Ishikawa (cell line): ENCODE measurements at regions not wholly inside any gene's neighbourhood (a gene's known extent, or its start where the extent isn't known, plus 50 kb on each side); places are given as distances from the start of the nearest gene placed in this dataset.

Source experiments
- CEBPB ChIP-seq: IDR thresholded peaks from 2 replicates; pipeline ENCODE4 v1.6.1; 2012
- EGR1 ChIP-seq: IDR thresholded peaks from 2 replicates; pipeline ENCODE4 v1.6.1; 2012
- EP300 ChIP-seq: IDR thresholded peaks from 2 replicates; pipeline ENCODE4 v1.6.1; 2012; ENCODE audit warnings: borderline replicate concordance
- RAD21 ChIP-seq: IDR thresholded peaks from 2 replicates; pipeline ENCODE4 v1.6.1; 2012; ENCODE audit warnings: low read depth
- TAF1 ChIP-seq: IDR thresholded peaks from 2 replicates; pipeline ENCODE4 v1.6.1; 2012; ENCODE audit warnings: low read depth, mild to moderate bottlenecking
- TCF12 ChIP-seq: IDR thresholded peaks from 2 replicates; pipeline ENCODE4 v1.6.1; 2012; ENCODE audit warnings: low read depth
- TEAD4 ChIP-seq: IDR thresholded peaks from 2 replicates; pipeline ENCODE4 v1.6.1; 2012
- USF1 ChIP-seq: IDR thresholded peaks from 2 replicates; pipeline ENCODE4 v1.6.1; 2012
- YY1 ChIP-seq: IDR thresholded peaks from 2 replicates; pipeline ENCODE4 v1.6.1; 2012; ENCODE audit warnings: low read depth
- ZBTB7A ChIP-seq: IDR thresholded peaks from 2 replicates; pipeline ENCODE4 v1.6.1; 2012; ENCODE audit warnings: low read depth

DNA sequence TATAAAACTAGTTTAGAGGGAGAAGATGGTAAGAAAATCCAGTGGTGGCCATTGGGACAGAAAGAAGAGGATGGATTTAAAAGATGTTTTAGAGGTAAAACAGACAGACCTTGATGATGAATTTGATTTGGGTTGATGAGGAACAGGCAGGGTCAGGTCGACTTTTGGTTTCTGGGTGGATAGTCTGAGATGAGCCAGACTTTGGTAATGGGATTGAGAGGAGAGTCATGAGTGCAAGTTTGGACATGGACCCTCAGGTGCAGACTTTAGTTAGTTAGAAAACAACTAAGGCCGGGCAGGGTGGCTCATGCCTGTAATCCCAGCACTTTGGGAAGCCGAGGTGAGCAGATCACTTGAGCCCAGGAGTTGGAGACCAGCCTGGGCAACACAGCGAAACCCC, 257.9 kb downstream of the MAFB start:
- TF ChIP-seq USF1 (no peak), TAF1 (no peak), RAD21 (no peak), ZBTB7A (no peak), TCF12 (no peak), CEBPB (no peak), TEAD4 (no peak), EGR1 (no peak), EP300 (no peak), YY1 (no peak)
